ENCODE measurements at regions not wholly inside any gene's neighbourhood (a gene's known extent, or its start where the extent isn't known, plus 50 kb on each side); places are given as distances from the start of the nearest gene placed in this dataset.

DNA sequence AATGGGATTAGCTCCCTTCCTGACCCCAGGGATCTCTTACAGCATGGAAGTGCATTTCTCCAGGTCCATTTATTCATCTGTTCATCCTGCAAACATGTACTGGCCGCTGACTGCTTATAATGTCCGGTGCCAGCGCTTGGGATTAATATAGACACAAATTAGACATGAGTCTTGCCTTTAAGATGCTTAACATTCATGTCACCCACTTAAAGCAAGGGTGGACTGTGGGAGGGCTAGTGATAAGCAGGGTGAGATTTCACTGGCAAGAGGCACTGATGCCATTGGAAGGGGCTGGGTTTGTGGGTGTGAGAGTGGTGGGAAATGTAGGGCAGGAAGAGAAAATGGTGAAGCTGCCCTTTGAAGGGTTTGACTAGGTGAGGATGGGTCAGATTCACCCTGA lies 92.2 kb upstream of the MPHOSPH6 start:
- DNase-seq (no peak), FAIRE-seq (no peak), ATAC-seq (no peak)
- intact Hi-C loops (cut with DNase I) = loop anchor here in 2 of 3 donors (5.0 to 10.0 kb wide), 4 partner anchors 83 to 323 kb away; no protein-coding TSS in a partner anchor
- H3K27ac ChIP-seq = no peak overlapping the region
- H3K9me3 ChIP-seq = no peaks in the 10 kb centered on the region
- no peaks in the 10 kb centered on the region for H3K4me1 ChIP-seq
- TF ChIP-seq, protein P1, sequence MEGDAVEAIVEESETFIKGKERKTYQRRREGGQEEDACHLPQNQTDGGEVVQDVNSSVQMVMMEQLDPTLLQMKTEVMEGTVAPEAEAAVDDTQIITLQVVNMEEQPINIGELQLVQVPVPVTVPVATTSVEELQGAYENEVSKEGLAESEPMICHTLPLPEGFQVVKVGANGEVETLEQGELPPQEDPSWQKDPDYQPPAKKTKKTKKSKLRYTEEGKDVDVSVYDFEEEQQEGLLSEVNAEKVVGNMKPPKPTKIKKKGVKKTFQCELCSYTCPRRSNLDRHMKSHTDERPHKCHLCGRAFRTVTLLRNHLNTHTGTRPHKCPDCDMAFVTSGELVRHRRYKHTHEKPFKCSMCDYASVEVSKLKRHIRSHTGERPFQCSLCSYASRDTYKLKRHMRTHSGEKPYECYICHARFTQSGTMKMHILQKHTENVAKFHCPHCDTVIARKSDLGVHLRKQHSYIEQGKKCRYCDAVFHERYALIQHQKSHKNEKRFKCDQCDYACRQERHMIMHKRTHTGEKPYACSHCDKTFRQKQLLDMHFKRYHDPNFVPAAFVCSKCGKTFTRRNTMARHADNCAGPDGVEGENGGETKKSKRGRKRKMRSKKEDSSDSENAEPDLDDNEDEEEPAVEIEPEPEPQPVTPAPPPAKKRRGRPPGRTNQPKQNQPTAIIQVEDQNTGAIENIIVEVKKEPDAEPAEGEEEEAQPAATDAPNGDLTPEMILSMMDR (IDR thresholded peaks at IDR 0.05) = no peak
- H3K36me3 ChIP-seq = no peaks in the 10 kb centered on the region
- WGBS, 2 donors = 60 to 74% methylated on average over 3 of the region's 3 CpGs
- no peak overlapping the region for H3K4me3 ChIP-seq
- H3K27me3 ChIP-seq = no peaks in the 10 kb centered on the region

DNA sequence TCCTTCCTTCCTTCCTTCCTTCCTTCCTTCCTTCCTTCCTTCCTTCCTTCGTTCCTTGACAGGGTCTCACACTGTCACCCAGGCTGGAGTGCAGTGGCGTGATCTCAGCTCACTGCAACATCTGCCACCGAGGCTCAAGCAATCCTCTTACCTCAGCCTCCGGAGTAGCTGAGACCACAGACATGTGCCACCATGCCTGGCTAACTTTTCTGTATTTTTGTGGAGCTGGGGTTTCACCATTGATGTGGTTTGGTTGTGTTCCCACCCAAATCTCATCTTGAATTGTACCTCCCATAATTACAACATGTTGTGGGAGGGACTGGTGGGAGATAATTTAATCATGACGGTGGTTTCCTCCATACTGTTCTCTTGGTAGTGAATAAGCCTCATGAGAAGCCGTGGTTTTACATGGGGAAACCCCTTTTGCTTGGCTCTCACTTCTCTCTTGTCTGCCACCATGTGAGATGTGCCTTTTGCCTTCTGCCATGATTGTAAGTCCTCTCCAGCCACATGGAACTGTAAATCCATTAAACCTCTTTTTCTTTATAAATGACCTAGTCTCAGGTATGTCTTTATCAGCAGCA lies 90.3 kb upstream of the MPHOSPH6 start:
- Histone ChIP-seq H3K36me3 (no peaks in the 10 kb centered on the region), H3K4me1 (no peaks in the 10 kb centered on the region), H3K4me3 (no peak overlapping the region), H3K9me3 (no peaks in the 10 kb centered on the region), H3K27me3 (no peaks in the 10 kb centered on the region), H3K27ac (no peak overlapping the region)
- DNase-seq = no peak
- no peak for FAIRE-seq
- TF ChIP-seq, protein P1 (IDR thresholded peaks at IDR 0.05) = no peak
- no peak for ATAC-seq
- 62 to 76% methylated on average over 6 of the region's 6 CpGs for WGBS, 2 donors
- intact Hi-C loops (cut with DNase I) = loop anchor here in 2 of 3 donors (5.0 to 10.0 kb wide), 4 partner anchors 84 to 324 kb away; no protein-coding TSS in a partner anchor

DNA sequence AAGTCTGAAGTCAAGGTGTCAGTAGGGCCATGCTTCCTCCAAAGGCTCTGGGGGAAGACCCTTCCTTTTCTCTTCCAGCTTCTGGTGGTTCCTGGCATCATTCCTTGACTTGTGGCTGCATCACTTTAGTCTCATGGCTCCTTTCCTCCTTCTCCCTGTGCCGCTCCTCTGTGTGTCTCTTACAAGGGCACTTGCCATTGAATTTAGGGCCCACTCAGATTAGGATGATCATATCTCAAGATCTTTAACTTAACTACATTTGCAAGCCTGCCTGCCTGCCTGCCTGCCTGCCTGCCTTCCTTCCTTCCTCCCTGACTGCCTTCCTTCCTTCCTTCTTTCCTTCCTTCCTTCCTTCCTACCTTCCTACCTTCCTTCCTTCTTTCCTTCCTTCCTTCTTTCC lies 89.7 kb upstream of the MPHOSPH6 start:
- DNase-seq = no peak
- Histone ChIP-seq H3K36me3 (no peaks in the 10 kb centered on the region), H3K4me1 (no peaks in the 10 kb centered on the region), H3K27ac (no peak overlapping the region), H3K4me3 (no peak overlapping the region), H3K27me3 (no peaks in the 10 kb centered on the region), H3K9me3 (no peaks in the 10 kb centered on the region)
- 77 to 92% methylated on average over 1 of the region's 1 CpG for WGBS, 2 donors
- TF ChIP-seq, protein P1 (IDR thresholded peaks at IDR 0.05) = no peak
- ATAC-seq = no peak
- FAIRE-seq = no peak
- intact Hi-C loops (cut with DNase I) = loop anchor here in 2 of 3 donors (5.0 to 10.0 kb wide), 4 partner anchors 85 to 325 kb away; no protein-coding TSS in a partner anchor

GRCh38 chr16:82257990-82258389 lies 88.0 kb upstream of the MPHOSPH6 start:
- ATAC-seq (no peak), DNase-seq (no peak), FAIRE-seq (no peak)
- H3K4me1 ChIP-seq = no peaks in the 10 kb centered on the region
- peaks cover 0 to 3% (median 0%) of the 10 kb centered on the region in 4 donors for H3K27me3 ChIP-seq
- WGBS, 2 donors = 63 to 66% methylated on average over 7 of the region's 7 CpGs
- H3K4me3 ChIP-seq = no peak overlapping the region
- H3K9me3 ChIP-seq = no peaks in the 10 kb centered on the region
- no peaks in the 10 kb centered on the region for H3K36me3 ChIP-seq
- TF ChIP-seq, protein P1 (IDR thresholded peaks at IDR 0.05) = no peak
- intact Hi-C loops (cut with DNase I) = no loop called here
- H3K27ac ChIP-seq = no peak overlapping the region

GRCh38 chr16:82252582-82252981 lies 82.6 kb upstream of the MPHOSPH6 start:
- 82 to 87% methylated on average over 2 of the region's 2 CpGs for WGBS, 2 donors
- Histone ChIP-seq H3K4me3 (no peak overlapping the region), H3K36me3 (no peaks in the 10 kb centered on the region), H3K27ac (no peak overlapping the region), H3K9me3 (no peaks in the 10 kb centered on the region), H3K4me1 (no peaks in the 10 kb centered on the region), H3K27me3 (peaks cover 0 to 3% (median 0%) of the 10 kb centered on the region in 4 donors)
- TF ChIP-seq, protein P1 (IDR thresholded peaks at IDR 0.05) = no peak
- intact Hi-C loops (cut with DNase I) = no loop called here
- ATAC-seq (no peak), FAIRE-seq (no peak), DNase-seq (no peak)
